ENCODE measurements at regions not wholly inside any gene's neighbourhood (a gene's known extent, or its start where the extent isn't known, plus 50 kb on each side); places are given as distances from the start of the nearest gene placed in this dataset.

DNA sequence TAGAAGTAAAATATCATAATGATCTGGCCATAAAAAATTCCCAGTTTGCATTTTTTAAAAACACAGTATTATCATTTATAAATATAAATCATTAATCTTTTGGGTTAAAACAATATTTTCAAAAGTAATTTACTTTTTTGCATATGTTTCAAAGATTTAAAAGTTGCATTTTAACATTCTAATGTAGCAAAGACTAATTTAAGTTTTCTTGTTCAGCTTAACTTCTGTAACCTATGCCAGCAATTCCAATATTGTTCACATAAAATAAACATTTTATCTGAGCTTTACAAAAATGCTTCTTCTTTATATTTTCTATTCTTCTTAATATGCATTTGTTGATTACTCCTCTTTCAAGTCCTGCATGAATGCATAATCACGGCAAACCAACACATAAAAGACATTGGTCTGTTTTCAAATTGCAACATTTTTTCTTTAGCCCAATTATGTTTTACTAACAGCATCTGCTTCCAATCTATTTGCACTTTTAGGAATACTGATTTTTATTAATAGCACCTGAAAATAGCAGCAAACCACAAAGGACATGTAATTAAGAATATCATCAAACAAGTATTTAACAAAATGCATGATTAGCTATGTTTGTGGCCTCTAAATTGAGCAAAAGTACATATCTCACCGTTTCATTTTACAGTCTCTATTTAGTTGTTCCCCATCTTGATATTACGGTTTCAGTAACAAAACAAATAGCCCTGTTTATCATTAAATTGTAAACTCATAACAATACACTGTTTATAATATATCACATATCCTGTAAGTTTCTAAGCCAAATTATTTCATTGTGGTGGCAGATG, 286.9 kb upstream of the NFE2L3 start:
- DNase-seq, result no peak

DNA sequence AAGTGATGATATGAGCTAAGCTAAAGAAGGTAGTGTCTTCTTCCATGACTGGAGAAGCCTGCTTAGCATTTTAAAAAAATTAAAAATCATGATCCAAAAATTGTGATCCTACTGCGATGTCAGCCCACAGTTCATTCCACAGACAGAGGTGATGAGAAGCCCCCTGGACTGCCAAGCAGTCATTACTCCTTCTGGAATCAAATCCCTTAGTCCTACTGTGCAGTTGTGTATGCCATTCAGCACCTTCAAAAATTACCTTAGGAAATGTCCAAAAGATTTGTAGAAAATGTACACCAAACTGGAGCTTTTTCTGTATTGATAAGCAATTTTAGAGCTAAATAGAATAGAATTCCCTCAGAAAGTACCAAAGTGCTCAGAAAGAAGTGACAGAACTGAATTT, 283.5 kb upstream of the NFE2L3 start:
- DNase-seq, result no peak

DNA sequence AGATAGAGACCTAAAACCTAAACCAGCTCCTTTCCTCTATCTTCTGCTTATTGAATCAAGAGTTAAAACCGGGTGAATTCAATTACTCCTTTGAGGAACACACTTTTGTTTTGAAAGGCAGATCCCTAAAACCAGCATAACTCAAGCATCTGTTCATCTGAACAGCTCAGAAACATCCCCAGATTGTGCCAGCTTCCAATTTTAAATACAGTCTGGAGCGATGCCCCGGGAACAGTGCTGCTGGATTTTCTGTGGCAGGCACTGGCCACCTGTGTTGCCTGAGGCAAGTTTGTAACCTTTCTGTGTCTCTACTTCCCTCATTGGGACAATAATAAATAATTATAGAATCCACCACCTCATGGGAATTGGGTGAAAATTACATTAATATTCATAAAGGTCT, 281.4 kb upstream of the NFE2L3 start:
- DNase-seq, result no peak

DNA sequence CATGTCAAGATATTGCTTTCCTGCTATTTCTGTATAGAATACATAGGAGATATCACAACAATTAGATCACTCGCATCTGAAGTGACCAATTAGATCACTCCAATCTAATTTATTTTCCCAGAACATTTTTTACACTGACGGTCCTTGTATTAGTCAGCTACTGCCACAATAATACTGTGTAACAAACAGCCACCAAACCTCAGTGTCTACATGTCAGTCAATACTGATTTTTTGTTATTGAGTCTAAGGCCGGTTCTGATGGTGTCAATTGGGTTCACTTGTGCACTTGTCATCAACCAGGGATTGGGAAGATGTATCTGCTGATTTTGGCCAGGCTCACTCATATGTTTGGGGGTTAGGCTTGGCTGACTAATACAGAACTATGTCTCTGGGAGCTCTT, 275.9 kb upstream of the NFE2L3 start:
- DNase-seq, result no peak

DNA sequence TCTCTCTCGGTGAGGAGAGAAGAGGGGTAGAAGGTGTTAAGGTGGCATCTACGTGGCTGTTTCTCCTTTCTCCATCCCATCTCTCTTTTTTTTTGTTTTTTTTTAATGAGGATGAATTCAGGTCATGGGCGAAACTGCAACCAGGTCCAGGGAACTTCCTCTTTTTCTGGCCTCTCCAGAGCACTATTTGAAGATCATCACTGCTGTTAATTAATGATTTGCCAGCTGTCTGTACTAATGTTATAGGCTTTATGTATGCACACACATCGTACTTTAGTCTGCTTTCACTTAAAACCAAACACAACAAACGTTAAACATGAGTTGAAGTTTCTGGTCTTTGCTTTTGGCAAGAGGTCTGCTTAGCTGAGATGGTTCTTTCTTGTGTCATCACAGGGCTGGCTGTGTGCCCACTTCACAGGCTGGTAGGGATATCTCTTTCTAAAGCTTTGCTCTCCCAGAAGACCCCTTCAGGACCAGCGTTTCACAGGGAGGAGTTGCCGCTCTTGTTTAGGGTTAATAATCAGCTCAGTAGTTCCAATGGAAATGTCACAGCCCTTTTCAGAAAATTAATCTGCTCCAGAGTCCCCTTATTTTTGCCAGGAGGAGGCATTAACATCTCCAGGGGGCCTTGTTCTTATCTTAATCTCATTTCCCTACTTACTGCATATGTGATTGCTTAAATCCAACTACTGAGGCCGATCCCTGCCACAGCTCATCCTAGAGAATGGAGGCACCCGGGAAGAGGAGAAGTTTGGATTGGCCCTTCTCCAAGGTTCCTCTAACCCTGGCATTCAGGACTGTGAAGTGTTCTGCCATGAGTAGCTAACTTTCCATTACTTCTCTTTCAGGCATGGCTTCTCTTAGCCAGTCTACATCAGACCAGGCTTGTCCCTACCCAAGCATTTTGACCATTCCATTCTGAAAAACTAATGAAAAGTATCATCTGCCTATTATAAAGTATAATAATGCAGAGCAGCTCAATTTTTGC, 273.9 kb upstream of the NFE2L3 start:
- no peak for DNase-seq

DNA sequence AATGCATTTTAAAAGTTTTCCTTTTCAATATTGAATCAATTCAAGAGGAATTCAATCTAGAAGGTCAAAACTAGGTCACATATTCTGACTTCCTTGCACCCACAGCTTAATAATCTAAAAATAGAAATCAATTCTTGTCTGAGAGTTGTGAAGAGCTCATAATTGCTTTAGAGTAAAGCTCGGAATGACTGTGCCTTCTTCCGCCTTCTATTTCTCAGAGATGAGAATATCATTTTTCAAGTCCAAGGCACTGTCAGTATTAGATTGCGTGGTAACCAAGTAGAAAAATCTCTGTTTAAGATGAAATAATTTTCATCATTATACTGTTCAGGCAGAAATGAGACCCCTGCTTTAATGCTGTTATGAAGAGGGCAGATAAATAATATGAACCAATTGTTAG, 272.2 kb upstream of the NFE2L3 start:
- no peak for DNase-seq

DNA sequence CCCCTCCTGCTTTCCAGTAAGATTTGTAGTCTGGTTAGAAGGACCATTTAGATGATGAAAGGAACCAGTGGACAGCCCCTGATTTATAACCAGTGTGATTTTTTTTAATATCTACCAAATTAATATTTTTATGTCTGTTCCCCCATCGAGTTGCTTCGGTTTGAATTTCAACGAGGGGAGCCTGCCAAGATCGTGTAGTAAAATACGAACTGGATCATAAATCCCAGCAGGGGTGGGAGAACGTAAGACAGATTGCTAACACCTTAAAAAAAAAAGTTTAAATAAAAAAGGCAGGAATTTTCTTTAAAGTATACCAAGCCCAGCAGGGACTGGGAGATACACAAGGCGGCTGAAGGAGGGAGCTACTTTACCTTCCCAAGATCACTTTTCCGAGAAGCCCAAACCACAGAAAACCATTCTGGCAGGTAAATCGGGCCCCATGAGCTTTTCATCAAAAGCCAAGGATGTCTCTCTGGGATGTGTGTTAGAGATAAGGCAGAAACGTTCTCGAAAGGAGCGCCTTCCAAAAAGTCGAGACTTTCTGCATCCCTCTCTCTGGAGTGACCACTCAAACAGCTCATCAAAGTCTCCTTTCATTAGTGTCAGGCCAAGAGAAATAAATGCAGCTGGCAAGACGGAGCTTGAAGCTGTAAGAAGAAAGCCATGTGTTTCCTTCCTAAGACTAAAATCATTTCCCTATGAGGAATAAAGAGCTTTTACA, 270.5 kb upstream of the NFE2L3 start:
- no peak for DNase-seq

DNA sequence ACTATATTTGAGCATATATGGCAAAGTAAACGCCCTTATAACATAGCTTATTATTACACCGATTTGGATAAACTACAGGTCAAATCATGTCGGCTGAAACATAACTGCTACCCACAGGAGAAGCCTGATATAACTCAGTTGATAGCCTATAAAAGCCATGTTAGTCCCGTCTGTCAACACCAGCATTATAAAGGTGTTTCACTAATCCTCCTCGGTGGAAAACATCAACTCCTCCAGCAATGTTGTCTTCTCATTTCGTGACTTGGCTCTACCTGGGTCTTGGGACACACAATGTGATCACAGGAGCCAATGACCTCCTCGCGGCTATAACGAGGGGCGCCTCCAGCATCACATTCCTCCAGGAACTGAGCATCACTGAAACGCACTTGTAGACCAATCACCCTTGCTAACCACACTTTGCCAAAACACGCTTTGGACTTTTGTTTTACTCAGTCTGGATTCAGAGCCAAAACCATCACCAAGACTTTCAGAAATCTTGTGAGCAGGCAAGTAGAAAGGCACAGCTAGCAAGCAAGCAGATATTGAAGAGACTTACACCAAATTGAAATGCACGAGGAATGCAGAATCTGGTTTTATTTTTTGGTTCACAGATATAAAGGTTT, 269.7 kb upstream of the NFE2L3 start:
- no peak for DNase-seq

DNA sequence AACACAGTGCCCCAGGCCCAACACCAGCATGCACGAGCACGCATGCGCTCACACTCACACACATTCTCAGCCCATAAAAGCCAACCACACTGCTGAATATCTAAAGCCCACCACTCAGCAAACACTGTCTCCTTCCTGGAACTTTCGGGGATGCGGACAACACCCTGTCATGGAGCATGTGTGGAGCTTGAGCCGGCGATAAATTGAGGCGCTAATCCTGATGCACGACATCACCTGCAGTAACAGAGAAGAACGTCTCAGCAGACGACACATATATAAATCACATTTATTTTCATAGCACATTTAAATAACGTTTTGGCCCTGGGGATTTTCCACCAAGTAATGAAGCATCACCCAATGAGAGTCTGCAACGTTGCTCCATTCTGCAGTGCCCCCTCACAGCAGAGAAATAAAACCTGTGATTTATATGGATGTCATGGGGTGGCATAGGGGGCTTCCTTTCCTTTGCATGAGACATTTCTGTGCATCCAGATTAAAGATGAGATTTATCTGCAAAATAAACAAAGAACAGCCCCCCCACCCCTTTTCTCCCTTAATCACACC, 267.7 kb upstream of the NFE2L3 start:
- DNase-seq, result no peak

DNA sequence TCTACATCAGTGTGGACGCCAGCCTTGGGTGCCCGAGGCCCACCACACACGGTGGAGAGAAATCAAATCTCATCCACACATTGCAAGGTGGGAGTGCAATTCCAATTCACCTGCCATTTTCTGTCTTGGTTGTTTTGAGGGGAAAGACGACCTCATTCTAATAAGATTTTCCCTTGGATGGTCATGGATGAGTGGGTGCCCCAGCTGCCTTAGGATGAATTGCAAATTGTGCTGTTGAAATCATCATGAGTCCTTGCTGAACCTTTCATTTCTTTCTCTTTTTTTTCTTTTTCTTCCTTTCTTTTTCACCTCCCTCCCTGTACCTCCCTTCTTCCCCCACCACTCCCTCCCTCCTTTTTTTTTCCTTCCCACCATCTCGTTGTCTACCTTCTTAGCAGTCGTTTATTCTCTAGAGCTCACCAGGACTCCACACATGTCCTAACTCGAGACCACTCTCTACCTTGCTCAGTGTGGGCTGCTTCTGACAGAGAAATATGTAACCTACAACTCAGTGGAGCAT, 266.9 kb upstream of the NFE2L3 start:
- DNase-seq, result no peak

DNA sequence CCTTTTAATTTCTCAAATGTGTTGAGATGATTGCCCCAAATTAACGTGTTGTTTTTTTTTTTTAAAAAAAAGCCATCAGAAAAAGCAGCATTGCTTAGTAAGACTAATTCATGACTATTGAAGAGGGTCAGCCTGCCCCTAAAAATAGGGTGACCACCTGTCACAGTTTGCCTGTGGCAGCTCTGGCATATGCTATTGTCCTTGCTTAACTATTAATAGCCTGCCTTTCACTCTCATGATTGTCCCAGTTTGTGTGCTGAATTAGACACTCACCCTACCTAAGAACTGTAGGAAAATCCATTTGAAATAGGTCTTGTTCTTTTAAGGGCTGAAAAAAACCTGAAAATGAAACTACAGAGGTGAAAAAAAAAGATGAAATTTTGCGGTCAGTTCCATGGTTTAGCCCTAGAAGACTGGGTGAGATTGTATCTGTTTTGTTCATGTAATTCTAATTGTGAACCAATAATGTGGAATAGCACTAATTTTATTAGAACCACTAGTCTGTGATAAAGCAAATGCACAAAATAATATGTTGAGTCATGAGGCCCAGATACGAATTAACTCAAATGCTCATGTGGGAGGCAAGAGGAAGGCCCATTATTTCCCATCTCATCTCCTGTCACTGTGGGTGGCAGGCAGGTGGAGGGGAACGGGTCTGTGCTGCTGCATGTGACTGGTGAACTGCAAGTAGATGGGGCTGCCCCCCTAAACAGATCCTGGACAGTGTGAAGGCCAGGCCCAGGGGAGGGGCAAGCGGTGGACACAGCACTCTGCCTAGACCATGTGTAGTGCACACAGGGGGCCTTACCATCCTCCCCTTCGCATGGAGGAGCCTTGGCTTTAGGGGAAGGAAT, 265.4 kb upstream of the NFE2L3 start:
- DNase-seq, result no peak

DNA sequence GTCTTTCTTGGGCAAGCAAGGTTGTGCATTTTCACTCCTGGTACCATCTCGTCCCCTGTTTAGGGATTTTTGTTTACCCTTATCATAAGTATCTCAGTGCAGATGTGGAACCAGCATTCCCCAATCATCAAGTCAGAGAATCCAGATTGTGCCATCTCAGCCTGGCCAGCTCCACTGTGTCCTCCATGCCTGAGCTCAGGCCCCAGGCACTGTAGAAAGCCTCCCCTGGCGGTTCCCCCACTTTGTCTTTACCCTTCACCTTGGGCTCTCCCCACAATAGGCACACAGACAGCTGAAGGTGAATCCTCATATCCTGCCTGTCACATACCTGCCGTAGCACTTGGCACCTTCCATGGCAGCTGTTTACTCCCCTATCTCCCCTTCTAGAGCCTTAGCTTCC, 264.7 kb upstream of the NFE2L3 start:
- DNase-seq, result no peak

DNA sequence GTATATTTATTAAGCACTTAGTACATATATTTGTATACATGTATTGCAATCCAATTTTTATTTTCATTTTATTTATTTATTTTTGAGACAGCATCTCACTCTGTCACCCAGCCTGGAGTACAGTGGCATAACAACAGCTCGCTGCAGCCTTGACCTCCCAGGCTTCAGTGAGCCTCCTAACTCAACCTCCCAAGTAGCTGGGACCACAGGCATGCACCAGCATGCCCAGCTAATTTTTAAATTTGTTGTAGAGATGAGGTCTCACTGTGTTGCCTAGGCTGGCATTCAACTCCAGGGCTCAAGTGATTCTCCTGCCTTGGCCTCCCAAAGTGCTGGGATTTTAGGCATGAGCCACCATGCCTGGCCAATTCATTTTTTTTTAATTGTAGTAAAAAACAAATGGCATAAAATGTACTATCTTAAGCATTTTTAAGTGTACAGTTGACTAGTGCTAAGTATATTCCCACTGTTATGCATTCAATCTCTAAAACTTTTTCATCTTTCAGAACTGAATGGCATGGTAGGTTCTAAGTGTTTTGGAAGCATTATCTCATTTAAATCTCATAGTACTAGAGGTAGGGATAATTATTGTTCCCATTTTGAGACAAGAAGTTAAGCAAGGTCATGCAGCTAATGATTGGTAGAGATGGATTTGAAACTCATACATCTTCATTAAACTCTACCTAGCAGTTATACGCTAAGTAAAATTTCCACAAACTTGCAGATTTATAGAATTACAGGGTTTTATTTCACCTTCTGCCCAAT, 264.0 kb upstream of the NFE2L3 start:
- DNase-seq, result no peak

DNA sequence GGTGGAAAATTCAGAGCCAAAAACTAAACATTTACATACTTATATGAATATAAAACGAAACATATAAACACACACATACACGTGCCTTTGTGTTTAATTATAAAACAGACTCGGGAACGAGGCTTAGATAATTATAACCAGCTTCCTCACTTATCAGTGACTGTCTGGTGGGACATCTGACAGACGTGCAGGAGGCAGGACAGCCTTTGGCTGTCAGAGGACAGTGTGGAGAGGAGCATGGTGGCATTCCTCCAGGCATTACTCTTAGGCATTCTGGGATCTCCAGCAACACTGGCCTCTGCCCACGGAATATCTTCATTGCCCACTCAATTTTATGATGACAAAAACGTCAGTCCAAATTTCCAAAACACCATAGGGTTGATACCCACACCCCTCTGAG, 262.2 kb upstream of the NFE2L3 start:
- no peak for DNase-seq

DNA sequence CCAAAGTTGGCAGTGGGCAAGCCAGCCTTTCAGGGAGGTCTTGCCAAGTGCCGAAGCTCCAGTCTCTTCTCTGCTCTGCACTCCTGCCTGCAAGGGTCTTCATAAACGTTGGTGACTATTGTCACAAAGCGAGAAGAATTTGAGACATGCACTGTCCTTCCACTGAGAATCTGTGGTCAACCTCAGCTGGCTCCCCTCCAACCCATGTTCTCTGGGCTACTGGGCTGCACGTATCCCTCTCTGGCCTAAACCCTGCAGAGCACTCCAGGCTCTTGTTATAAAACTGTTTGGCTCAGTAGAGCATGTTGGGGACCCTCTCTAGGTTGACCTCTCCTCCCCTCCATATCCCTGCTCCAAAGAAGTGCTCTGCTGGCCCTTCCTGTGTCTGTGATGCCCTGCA, 260.4 kb upstream of the NFE2L3 start:
- DNase-seq, result no peak

DNA sequence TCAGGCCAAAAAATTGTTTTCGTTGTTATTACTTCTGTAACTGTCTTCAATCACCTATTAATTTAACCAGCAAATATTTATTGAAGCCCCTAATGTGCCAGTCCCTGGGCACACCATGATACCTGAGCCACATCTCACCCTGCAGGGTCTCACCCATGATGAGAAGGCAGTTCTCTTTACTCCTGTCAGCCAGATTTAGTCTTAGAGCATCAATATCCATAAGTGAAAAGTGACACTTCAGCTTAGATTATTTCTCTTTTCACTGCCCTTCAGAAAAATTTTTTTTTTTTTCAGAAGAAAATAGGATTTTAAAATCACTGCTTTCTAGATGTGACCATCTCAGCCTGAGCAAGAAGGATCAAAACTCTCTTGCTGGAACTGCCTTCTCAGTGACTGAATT, 258.6 kb upstream of the NFE2L3 start:
- DNase-seq, result no peak

DNA sequence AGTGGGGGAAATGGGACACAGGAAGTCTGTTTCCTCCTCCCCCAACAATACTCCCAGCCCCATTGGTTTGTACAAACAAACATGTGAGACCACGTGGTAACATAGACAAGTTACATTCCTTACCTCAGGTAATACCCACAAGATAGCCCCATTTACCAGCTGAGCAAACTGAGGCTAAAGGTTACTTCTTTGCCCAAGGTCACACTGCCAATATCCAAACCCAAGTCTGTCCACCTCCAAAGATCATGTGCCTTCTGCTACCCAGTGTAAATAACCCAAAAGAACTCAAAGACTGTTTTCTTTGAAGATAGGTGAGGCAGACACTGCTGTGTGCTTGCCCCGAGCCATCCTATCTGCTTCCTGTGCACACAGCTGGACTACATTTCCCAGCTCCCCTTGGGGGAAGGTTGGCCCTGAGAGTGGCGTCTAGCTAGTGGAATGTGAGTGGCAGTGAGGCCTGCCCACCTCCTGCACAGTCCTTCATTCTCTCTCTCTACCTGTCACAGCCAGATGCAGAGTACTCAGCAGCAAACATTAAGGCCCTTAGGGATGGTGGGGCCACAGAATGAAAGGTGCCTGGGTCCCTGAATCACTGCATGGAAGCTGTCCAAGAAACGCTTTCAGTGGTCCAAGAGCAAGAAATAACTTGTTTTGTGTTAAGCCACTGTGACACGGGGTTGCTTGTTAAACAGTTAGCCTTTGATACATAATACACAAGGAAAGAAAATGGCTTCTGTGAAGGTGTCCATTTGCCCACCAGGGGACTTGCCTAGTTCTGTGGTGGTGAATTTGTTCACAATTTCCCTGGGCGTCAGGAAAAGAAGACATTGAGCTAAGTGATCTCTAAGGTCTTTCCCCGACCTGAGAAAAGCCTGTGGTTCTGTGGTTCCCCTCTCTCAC, 257.7 kb upstream of the NFE2L3 start:
- no peak for DNase-seq

DNA sequence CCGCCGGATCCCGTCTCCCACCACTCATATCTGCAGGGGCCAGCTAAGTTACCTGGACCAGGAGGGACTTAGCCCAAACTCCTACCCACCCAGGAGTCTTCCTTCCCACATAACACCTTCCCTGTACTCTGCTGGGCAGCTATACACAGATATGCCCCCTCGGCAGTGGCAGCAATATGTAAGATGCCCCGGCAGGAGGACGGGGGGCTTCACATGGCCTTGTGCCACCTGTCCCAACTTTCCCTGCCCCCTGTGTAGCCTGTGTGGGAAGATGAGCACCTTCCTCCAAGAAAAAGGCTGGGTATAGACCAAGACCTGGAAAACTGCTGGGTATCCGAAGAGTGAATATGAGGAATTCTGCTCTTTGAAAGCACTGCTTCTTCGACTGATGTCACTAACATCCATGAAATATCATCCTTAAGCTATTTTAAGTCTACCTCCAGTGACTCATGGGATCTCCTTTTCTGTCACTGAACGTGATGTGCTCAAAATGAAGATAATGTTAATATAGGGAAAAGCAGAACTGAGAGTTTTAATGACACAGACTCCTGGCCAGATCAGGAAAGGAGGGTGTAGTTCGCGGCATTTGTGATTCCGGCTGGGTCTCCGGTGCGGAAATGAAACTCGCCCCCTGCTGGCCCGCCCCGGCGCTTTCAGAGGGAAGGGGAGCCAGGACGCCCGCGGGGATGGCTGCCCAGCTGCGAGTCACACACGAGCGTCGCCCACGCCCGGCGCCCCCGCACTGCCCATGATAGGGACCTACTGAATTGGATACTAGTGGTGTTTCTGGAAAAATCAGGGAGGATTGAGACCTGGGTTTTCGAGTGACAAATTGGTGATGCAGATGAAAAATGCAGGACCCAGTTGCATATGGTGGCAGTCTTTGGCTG, 256.9 kb upstream of the NFE2L3 start:
- DNase-seq, result no peak
